GM12892 (cell line): ENCODE measurements at regions not wholly inside any gene's neighbourhood (a gene's known extent, or its start where the extent isn't known, plus 50 kb on each side); places are given as distances from the start of the nearest gene placed in this dataset.

Experiments
- POLR2A ChIP-seq: IDR thresholded peaks from 2 replicates; pipeline ENCODE4 v1.6.1; 2011; ENCODE audit warnings: low read depth, low read length, control low read depth
- TAF1 ChIP-seq: IDR thresholded peaks from 2 replicates; pipeline ENCODE4 v1.6.1; 2011; ENCODE audit warnings: low read depth, mild to moderate bottlenecking, control low read depth, low read length, borderline replicate concordance

GRCh38 chr6:33886673-33887144 is 82.9 kb upstream of the MLN start:
- TF ChIP-seq POLR2A, result no peak
- no peak for TF ChIP-seq TAF1
